ENCODE measurements at regions not wholly inside any gene's neighbourhood (a gene's known extent, or its start where the extent isn't known, plus 50 kb on each side); places are given as distances from the start of the nearest gene placed in this dataset.

- DNase-seq (ENCODE audit: extremely low read depth, low read depth), result no peak
- H3K4me3 ChIP-seq (replicated peaks; ENCODE audit: low read depth, low read length), result no peak overlapping the region
- no peak for TF ChIP-seq CTCF (IDR thresholded peaks at IDR 0.05; ENCODE audit: low read depth, low read length, missing control alignments)
These were observed 172.5 kb upstream of the MGAT5 start for GRCh38 chr2:134081238-134081938.

- no peak overlapping the region for H3K4me3 ChIP-seq (replicated peaks; ENCODE audit: low read depth, low read length)
- no peak for DNase-seq (ENCODE audit: extremely low read depth, low read depth)
- no peak for TF ChIP-seq CTCF (IDR thresholded peaks at IDR 0.05; ENCODE audit: low read depth, low read length, missing control alignments)
These were observed 170.3 kb upstream of the MGAT5 start for GRCh38 chr2:134083548-134083947.

- no peak for DNase-seq (ENCODE audit: extremely low read depth, low read depth)
- no peak overlapping the region for H3K4me3 ChIP-seq (replicated peaks; ENCODE audit: low read depth, low read length)
- TF ChIP-seq CTCF (IDR thresholded peaks at IDR 0.05; ENCODE audit: low read depth, low read length, missing control alignments), result no peak
These were observed 167.2 kb upstream of the MGAT5 start for GRCh38 chr2:134086594-134087219.

- no peak for TF ChIP-seq CTCF (IDR thresholded peaks at IDR 0.05; ENCODE audit: low read depth, low read length, missing control alignments)
- H3K4me3 ChIP-seq (replicated peaks; ENCODE audit: low read depth, low read length), result no peak overlapping the region
- no peak for DNase-seq (ENCODE audit: extremely low read depth, low read depth)
These were observed 166.4 kb upstream of the MGAT5 start for GRCh38 chr2:134087371-134087921.

GRCh38 chr2:134089454-134089853, 164.4 kb upstream of the MGAT5 start:
- DNase-seq (ENCODE audit: extremely low read depth, low read depth), result no peak
- H3K4me3 ChIP-seq (replicated peaks; ENCODE audit: low read depth, low read length), result no peak overlapping the region
- no peak for TF ChIP-seq CTCF (IDR thresholded peaks at IDR 0.05; ENCODE audit: low read depth, low read length, missing control alignments)

GRCh38 chr2:134097740-134098139, 156.1 kb upstream of the MGAT5 start:
- no peak overlapping the region for H3K4me3 ChIP-seq (replicated peaks; ENCODE audit: low read depth, low read length)
- TF ChIP-seq CTCF (IDR thresholded peaks at IDR 0.05; ENCODE audit: low read depth, low read length, missing control alignments), result no peak

More at GRCh38 chr2:134097740-134098139, 156.1 kb upstream of the MGAT5 start:
- DNase-seq (ENCODE audit: extremely low read depth, low read depth), result no peak

Measured in HFF-Myc (cell line).